Fibroblast of upper back skin (primary cell): ENCODE measurements at regions not wholly inside any gene's neighbourhood (a gene's known extent, or its start where the extent isn't known, plus 50 kb on each side); places are given as distances from the start of the nearest gene placed in this dataset.
"Not testable (repeated sequence)": the region's sequence is repeated elsewhere in the genome, so short reads cannot be mapped to it uniquely, and the experiment has no call there.

ENCODE experiments used
- DNase-seq: peaks from one replicate; pipeline ENCODE4 v3.0.0-alpha.2; 2013

DNA sequence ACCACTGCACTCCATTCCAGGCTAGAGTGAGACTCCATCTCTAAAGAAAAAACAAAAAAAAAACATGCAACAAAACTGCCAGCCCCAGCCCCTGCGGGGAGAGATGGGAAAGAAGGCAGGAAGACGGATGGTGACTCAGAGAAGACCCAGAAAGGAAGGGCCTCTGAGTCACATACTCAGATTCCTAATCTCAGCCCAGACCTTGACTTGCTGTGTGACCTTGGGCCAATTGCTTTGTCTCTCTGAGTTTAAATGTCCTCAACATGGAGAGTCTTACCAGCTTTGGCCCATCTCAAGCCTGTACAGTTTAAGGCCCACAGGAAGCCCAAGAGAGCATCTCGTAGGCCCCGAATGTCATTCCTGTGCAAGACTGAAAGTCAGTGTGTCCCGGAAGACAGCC is 86.5 kb upstream of the LHX1 start:
- DNase-seq: peak; percentile 75

DNA sequence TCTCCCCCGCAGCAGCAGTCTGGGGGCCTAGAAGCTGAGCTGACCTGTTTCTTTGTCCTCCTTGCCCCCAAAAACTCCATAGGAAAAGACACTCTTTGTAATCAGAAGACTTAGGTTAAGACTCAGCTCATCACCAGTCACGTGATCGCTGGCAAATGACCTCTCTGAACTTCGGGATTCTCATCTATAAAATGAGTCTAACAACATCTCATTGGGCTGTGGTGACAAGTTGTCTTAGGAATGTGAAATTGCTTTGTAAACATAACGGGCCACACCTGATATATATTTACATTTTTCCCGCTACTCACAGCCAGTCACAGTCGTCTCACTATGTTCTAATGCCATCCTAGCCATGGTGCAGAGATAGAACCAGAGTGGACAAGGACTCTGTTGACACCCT is 86.0 kb upstream of the LHX1 start:
- peak; percentile 20 for DNase-seq

DNA sequence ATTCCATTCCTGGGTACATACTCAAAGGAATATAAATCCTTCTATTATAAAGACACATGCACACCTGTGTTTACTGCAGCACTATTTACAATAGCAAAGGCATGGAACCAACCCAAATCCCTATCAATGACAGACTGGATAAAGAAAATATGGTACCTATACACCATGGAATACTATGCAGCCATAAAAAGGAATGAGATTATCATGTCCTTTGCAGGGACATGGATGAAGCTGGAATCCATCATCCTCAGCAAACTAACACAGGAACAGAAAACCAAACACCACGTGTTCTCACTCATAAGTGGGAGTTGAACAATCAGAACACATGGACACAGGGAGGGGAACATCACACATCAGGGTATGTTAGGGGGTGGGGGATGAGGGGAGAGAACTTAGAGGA is 84.8 kb upstream of the LHX1 start:
- DNase-seq: not testable (repeated sequence)

DNA sequence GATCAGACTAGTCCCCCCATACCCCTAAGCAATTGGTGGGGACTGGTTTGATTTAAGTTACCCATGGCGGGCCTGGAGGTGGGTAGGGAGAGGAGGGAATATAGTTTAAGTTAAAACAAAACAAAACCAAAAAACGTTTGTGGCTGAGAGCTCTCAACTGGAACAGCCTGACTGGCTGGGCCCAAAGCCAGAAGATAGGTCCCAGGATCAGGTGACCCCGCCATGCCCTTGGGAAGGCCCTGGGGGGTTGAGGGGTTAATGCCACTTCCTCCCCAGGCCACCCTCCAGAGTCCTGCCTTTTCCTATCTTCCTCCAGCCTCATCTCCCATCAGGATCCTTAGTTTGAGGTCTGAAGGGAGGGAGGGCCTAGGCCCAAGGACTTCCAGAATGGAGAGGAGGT is 82.3 kb upstream of the LHX1 start:
- no peak for DNase-seq

DNA sequence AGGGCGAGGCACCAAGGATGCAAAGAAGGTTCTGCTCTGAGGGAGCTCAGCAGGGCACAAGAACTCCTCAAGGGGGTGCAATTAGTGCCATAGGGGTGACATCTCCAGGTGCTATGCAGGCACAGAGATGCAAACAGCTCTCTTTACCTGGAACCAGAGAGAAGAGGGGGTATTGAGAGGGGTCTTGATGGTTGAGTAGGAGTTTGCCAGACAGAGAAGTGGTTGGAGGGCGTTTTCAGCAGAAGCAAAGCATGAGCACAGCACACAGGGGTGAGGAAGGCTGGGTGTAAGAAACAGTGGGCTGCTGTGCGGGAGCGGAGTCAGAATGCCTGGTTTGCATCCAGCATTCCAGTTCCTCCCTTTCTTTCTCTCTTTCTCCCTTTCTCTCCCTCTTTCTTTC is 81.8 kb upstream of the LHX1 start:
- no peak for DNase-seq

DNA sequence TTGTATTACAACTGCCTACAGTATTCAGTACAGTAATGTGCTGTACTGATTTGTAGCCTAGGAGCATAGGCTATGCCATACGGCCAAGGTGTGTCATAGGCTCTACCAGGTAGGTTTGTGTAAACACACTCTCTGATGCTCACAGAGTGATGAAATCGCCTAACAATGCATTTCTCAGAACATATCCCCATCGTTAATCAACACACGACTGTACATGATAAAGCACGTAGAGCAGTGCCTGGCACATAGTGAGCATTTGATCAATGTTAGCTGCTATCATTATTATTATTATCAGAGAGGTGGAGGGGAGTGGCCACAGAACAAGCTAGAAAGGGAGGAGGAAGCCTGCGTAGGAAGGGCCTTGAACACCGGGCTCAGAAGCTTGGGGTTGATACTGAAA is 81.1 kb upstream of the LHX1 start:
- no peak for DNase-seq

DNA sequence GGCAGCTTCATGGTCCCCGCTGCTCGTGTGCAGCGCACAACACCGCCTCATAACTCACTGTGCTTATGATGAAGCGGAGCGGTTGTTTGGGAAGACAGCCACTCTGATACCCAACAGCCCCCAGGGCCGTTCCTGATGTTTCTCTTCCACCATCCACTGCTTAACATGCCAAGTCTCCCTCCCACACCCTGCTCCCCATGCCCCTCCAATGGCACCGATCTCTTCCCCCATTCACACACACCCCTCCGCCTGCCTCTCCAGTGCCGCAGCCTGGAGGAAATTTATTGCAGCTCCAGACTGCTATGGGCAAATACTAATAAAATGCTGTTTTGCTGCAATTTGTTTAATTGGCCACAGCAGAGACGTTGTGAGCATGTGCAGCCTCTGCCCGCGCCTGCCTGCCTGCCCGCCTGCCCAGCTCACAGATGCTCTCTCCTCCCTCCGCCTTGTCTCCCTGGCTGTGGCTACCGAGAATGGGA is 80.3 kb upstream of the LHX1 start:
- DNase-seq: no peak

DNA sequence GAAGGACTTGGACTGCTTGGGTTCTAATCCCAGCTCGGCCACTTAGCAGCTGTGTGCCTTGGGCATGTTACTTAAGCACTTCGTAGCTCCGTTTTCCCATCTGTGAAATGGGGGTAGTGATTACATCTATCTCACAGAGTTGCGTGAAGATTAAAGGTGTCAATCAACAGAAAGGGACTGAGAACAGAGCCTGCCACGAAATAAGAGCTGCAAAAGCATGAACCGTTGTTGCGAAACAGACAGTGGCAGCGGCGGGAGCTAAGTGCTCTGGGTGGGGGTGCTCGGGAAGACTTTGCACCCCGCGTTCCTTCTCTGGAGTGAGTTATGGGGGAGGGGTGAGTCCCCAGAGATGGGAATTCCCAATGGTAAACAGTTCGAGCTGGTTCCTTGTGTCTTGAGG is 79.6 kb upstream of the LHX1 start:
- no peak for DNase-seq

DNA sequence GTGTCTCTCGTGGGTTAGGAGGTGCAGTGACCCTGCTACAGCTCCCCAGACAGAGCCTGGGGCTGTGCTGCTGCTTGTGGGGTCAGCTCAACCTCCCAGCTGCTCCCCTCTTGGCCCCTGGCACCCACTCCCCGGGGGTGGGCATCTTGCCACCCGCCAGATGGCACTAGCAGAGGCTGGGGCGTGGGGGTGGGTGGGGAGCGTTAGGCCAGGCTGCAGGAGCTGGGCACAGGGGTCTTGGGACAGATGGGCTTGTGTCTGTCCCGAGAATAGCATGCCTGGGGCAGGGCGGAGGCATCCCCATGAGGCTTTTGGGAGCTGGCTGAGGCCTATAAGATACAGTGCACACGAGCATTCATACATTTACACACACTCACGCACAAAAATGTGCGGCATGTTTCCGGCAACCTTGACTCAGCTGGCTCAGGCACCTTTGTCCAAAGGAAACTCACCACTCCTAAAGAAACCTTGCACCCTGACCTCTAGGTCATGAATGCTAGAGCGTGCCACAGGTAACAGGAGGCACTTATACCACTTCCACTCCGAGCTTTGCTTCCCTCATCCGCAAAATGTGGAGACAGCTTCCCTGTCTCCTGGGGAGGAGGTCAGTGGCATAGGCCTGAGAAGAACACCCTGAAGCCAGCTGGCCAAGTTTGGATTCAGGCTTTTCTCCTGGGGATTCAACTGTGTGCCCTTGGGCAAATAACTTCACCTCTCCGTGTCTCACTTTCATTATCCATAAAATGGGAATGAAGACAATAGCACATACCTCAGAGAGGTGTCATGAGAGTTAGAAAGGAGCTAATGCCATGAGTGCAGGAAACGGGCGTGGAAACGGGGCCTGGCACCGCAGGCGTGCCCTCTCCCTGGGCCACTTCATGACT is 78.9 kb upstream of the LHX1 start:
- DNase-seq: no peak

DNA sequence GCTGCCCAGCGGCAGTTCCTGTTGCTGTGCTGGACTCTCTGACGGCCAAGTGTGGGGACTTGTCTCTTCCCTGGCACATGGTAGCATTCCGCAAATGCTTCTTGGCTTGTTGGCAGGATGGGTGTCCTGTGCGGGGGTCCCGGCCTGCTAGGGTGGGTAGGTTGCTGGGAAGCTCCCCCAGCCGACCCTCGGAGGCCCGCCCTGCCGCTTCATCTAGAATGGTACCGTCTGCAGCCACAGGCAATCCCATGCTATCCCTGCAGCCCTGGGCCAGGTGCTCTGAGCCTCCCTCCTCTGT is 78.3 kb upstream of the LHX1 start:
- no peak for DNase-seq

DNA sequence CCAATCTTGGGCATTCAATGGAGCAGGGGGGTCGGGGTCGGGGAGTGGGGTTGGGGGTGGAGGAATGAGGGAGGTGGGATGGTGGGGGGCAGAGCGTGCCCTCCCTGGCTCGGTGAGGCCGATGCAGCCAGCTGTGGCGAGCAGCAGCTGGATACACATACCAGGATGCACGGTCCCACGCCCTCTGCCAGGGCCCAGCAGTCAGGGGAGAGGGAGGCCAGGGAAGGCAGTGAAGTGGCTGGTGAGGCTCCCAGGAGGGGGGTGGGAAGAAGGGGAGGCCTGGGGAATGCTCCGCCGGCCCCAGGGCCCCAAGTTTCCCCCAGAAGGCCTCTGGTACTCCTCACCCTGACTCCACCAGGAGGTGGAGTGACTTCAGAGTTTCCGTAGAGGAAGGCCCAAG is 77.6 kb upstream of the LHX1 start:
- DNase-seq: no peak

DNA sequence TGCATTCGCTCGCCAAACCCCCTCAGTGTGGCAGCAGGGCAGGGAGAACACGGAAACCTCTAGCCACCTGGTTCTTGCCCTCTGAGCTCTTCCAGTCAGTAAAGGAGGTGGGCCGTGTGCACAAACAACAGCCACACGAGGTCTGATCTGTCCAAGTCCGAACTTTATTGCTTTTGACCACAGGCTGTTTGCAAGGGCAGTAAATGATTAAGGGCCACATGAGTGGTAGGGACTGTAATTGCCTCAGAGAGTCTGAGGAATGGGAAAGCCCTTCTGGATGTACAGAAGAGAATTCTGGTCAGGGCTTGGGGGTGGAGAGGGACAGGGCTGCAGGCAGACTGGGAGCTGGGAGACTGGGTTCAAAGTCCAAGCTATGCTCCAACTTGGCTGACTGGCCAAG is 75.7 kb upstream of the LHX1 start:
- DNase-seq: no peak

DNA sequence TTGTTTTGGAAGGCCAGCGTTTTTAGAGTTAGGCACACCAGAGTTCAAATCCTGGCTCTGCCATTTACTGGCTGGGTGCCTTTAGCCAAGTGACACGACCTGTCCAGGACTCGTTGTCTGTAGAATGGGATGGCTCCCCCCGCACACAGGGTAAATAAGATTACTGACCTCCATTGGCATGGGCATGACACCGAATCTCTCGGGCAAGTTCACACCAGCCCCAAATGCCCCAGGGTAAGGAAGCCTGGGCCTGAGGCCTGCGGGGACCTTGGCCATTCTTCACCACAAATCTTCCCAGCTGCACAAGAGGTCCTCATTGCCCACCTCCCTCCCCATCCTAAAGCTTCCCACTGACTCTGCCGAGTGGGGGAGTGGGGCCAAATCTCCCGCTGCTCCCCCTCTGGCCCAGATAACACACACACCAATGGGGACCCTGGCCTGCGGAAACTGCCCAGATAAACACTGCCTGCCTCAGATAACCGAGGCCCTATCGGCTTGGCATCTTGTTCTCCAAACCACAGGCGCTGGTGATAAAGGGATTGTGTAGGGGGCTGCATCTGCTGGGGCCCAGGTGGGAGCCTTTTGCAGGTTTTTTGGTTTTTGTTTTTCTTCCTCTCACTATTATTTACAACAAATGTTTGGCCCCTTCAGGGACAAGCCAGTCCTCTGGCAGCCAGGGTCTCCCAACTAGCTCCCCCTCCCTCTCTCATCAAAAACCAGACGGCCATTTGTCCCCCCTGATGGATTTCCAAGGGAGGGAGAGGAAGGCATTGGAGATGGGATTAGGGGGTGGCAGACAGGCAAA is 75.0 kb upstream of the LHX1 start:
- no peak for DNase-seq

DNA sequence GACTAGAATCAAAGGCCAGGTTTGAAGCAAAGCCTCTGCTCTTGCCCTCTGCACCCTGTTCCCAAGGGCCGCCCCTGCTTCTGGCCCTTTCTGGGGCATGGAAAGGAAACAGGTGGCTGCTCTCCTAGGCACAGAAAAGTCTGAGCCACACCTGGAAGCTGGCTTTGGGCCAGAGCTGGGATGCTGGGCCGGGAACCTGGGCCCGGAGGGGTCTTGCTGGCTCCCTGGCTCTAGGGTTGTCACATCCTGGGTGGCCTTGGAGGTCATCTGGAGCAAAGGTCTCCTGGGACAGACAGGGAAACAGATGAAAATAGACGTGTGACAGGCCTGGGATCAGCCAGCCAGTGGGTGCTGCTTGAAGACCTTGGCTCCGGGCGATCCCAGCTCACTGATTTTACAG is 74.1 kb upstream of the LHX1 start:
- DNase-seq: no peak

DNA sequence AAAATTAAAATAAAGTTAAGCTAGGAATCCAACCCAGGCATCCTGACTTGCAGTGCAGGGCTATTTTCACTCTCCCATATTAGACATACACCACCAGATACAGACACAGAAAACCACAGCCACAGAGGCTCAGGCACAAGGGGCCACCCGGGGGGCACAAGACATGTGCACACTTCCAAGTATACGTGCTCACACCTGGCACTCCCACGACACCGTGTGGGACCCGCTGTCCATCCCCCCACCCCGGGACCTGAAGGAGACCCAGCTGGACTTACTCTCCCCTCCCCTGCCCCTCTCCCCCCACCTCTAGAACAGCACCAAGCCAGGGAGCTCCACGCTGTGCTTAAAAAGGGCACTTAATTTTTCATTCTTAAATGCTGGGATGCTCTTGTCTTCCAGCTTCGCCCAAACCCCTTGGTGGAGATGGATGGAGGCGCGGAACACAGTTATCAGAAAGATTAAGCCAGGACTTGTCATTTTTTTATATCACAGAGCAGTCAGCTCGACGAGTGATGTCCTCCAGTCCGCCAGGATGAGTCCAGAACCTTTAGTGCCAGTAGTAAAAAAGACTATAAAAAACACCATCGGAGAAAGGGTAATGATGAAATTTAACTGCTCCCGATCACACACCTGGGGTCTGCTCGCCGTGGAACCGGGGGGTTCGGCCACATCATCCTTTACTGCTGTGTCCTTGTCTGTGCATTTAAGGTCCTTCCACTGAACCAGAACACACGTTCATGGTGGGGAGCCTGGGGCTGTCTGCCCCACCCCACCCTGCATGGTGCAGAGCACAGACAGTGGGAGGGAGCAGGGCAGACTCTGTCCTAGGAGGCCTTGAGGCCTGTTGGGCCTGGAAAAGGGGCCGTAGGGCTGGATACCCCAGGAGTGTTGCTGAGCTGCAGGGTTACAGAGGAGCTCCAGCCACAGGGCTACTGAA is 73.3 kb upstream of the LHX1 start:
- no peak for DNase-seq

DNA sequence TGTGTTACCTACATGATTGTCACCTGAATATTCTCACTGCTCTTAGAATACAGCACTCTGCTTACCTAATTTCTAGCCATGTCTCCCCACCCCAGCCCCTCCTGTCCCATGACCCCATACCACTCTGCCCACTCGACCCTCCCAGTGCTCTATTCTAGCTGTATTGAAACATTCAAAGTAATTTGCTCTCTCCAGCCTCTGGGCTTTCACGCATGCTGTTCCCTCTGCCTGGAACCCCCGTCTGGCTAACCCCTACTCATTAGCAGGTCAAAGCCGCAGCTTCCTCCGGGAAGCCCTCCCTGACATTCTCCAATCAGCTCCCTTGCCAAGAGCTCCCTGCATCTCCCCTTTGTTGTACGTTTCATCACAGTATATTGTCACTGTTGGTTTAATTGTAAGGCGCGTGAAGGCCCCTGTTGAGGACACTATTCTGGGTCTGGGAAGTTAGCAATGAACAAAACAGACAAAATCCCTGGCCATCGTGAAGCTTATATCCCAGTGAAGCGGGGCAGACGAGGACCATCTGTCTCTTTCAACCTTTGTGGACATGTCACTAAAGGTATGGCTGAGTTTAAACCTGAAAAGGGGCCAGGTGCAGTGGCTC is 72.3 kb upstream of the LHX1 start:
- DNase-seq: no peak

DNA sequence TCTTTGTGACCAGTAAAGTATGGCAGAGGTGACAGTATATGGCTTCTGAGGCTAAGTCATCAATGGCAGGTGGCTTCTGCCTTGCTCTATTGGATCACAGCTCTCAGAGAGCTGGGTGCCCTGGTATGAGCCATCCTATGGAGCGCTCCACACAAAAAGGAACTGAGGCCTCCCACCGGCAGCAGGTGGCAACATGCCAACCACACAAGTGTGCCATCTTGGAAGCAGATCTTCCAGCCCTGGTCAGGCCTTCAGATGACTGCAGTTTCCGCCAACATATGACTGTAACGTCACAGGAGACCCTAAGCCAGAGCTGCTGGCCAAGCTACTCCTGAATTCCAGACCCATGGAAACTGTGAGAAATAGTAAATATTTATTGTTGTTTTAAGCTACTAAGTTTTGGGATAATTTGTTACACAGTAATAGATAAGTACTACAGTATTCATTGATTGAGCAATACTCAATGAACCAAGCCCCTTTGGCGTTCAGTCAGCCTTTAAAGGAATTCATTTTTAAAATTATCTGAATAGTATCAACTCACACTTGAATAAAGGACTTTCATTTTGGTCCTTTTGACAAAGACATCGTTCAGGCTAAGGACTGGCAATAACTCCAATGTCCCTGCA is 69.4 kb upstream of the LHX1 start:
- no peak for DNase-seq

DNA sequence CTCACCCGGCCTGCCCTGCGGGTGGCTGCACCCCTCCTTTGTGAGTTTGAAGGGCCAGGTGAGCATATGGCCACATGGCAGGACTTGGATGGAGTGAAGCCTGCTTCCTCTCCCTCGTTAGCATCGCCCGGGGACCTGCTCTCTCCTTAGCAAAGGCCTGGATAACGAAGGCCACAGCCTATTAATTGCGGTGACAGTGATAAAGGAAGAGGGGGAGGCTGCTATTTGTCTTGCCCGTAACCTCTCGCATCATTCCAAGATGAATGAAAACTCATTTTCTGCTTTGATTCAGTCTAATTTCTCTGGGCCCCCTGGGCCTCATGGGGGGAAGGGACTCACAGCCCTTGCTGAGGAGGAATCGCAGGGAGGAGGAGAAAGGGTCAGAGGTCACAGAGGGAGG is 68.5 kb upstream of the LHX1 start:
- no peak for DNase-seq

DNA sequence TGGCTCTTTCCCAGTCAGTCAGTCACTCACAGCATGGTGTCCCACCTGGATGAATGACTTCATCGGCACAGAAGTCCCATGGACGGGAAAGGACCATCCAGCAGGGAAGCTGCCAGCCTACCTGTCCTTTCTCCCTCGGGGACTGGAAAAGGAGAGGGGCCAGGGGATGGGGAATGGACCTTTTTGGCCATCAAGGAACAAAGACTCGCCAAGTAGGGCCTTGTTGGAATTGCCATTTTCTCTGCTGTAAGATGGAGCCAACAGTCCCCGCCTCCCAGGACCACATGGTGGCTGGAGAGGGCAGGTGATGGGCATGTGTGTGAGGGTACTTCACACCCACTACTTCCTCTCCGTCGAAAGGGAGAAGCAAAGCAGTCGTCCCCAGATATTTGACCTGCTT is 67.8 kb upstream of the LHX1 start:
- no peak for DNase-seq

DNA sequence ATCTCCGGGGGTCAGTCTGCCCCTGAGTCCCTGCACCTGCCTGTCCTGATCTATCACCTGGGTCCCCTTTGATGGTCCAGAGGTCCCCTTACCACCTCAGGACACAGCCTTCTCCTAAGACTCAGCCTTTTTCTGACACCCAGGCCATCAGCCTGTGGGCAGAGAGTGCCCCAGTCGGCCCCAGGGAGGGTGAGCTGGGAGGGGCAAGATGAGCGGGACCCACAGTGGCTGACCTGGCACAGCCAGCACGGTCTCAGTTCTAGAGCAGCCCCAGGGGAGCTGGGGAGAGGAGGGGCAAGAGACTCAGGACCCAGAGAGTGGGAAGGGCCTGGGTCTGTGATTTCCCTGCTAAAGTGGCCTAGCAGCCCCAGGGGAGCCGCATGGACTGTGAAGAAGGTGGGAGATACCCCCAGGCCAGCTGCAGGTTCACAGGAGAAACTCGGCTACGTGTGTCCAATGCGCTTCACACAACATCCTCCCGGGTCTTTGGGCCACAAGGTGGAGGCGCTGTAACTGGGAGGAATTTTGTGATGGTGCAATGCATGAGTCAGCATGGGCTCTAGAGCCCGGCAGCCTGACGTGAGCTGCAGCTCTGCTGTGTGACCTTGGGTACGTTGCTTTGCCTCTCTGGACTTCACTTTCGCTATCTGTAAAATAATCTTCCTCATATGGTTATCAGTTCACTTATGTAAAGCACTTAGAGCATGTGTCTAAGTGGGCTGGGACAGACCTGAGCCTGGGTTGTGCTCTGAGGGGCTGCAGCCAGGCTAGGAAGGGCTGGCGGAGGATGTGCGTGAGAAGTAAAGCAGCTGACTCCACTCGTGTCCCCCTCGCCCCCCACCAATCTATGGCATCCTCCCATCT is 67.2 kb upstream of the LHX1 start:
- peak; percentile 21 for DNase-seq

DNA sequence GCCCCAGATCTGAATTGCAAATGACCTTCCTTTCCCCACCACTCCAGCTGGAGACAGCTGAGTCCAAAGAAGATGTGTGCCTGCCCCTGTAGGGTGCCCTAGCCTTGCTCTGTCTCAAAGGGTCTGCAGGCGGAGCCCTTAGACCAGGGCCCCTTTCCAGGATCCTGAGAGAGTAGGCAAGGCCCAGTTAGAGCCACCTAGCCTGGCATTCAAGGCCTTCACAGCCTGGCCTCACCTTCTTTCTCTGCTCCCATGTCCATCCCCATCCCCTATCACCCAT is 66.6 kb upstream of the LHX1 start:
- DNase-seq: no peak
